HUES64 (cell line): ENCODE measurements at regions not wholly inside any gene's neighbourhood (a gene's known extent, or its start where the extent isn't known, plus 50 kb on each side); places are given as distances from the start of the nearest gene placed in this dataset.

ENCODE experiments used
- H3K27ac ChIP-seq: 2 replicates; pipeline ENCODE4 v1.7.0; 2013; ENCODE audit warnings: low read depth, low read length, inconsistent platforms
- H3K27me3 ChIP-seq: 2 replicates; pipeline ENCODE4 v1.6.1; 2013; ENCODE audit warnings: mild to moderate bottlenecking, low read length; ENCODE audit not compliant: insufficient read depth
- H3K36me3 ChIP-seq: 2 replicates; pipeline ENCODE4 v1.6.1; 2013; ENCODE audit warnings: mild to moderate bottlenecking, low read length; ENCODE audit not compliant: insufficient read depth
- H3K4me1 ChIP-seq: 2 replicates; pipeline ENCODE4 v1.6.1; 2013; ENCODE audit warnings: mild to moderate bottlenecking, low read length, moderate library complexity; ENCODE audit not compliant: insufficient read depth
- H3K4me3 ChIP-seq: 2 replicates; pipeline ENCODE4 v1.5.1; 2013; ENCODE audit warnings: mild to moderate bottlenecking, low read length, moderate library complexity
- H3K9ac ChIP-seq: 2 replicates; pipeline ENCODE4 v1.6.1; 2013; ENCODE audit warnings: mild to moderate bottlenecking, low read depth, low read length
- H3K9me3 ChIP-seq: 2 replicates; pipeline ENCODE4 v1.6.1; 2013; ENCODE audit warnings: low read depth, low read length; ENCODE audit not compliant: insufficient read depth
- WGBS: fragments of 150-250, 120-280 bp; methylation state at CpG from one replicate; pipeline ENCODE4 v1.1.7; 2013; ENCODE audit warnings: missing lambda C conversion rate; 5-methylcytosine and 5-hydroxymethylcytosine counted together

- Histone ChIP-seq H3K36me3 (no peaks in the 10 kb centered on the region), H3K4me1 (no peaks in the 10 kb centered on the region), H3K27ac (no peak overlapping the region), H3K9me3 (no peaks in the 10 kb centered on the region), H3K9ac (no peak overlapping the region), H3K27me3 (no peaks in the 10 kb centered on the region), H3K4me3 (no peak overlapping the region)
- 88% methylated on average over 13 of the region's 13 CpGs for WGBS
Observed at GRCh38 chr6:15804164-15805154, 141.6 kb upstream of the DTNBP1 start.

- H3K4me1 ChIP-seq: no peaks in the 10 kb centered on the region
- H3K4me3 ChIP-seq: no peak overlapping the region
- WGBS: 93% methylated on average over 3 of the region's 5 CpGs
- H3K27me3 ChIP-seq: no peaks in the 10 kb centered on the region
- H3K36me3 ChIP-seq: no peaks in the 10 kb centered on the region
- H3K9me3 ChIP-seq: peaks cover 9% of the 10 kb centered on the region
- no peak overlapping the region for H3K9ac ChIP-seq
- no peak overlapping the region for H3K27ac ChIP-seq
Observed at GRCh38 chr6:15802466-15802865, 139.6 kb upstream of the DTNBP1 start.

- H3K9ac ChIP-seq: no peak overlapping the region
- peaks cover 11% of the 10 kb centered on the region for H3K9me3 ChIP-seq
- 91% methylated on average over 6 of the region's 7 CpGs for WGBS
- no peak overlapping the region for H3K4me3 ChIP-seq
- H3K4me1 ChIP-seq: no peaks in the 10 kb centered on the region
- no peaks in the 10 kb centered on the region for H3K36me3 ChIP-seq
- no peaks in the 10 kb centered on the region for H3K27me3 ChIP-seq
- H3K27ac ChIP-seq: no peak overlapping the region
Observed at GRCh38 chr6:15801912-15802311, 139.1 kb upstream of the DTNBP1 start.

- Histone ChIP-seq H3K27ac (no peak overlapping the region), H3K27me3 (no peaks in the 10 kb centered on the region), H3K4me1 (no peaks in the 10 kb centered on the region), H3K36me3 (no peaks in the 10 kb centered on the region), H3K9ac (no peak overlapping the region), H3K9me3 (peaks cover 11% of the 10 kb centered on the region), H3K4me3 (no peak overlapping the region)
- 92% methylated on average over 11 of the region's 11 CpGs for WGBS
Observed at GRCh38 chr6:15800841-15801617, 138.2 kb upstream of the DTNBP1 start.

GRCh38 chr6:15798533-15799255 lies 135.9 kb upstream of the DTNBP1 start:
- Histone ChIP-seq H3K36me3 (no peaks in the 10 kb centered on the region), H3K4me3 (no peak overlapping the region), H3K27ac (no peak overlapping the region), H3K9me3 (peaks cover 11% of the 10 kb centered on the region), H3K27me3 (no peaks in the 10 kb centered on the region), H3K4me1 (no peaks in the 10 kb centered on the region), H3K9ac (no peak overlapping the region)
- 82% methylated on average over 2 of the region's 2 CpGs for WGBS

- WGBS: 91% methylated on average over 5 of the region's 5 CpGs
- H3K9me3 ChIP-seq: peaks cover 11% of the 10 kb centered on the region
- no peaks in the 10 kb centered on the region for H3K36me3 ChIP-seq
- H3K27me3 ChIP-seq: no peaks in the 10 kb centered on the region
- H3K9ac ChIP-seq: no peak overlapping the region
- no peak overlapping the region for H3K4me3 ChIP-seq
- H3K27ac ChIP-seq: no peak overlapping the region
- no peaks in the 10 kb centered on the region for H3K4me1 ChIP-seq
Observed at GRCh38 chr6:15796844-15797243, 134.0 kb upstream of the DTNBP1 start.

GRCh38 chr6:15796130-15796771 lies 133.4 kb upstream of the DTNBP1 start:
- Histone ChIP-seq H3K27ac (no peak overlapping the region), H3K4me3 (no peak overlapping the region), H3K27me3 (no peaks in the 10 kb centered on the region), H3K36me3 (no peaks in the 10 kb centered on the region), H3K9ac (no peak overlapping the region), H3K9me3 (peaks cover 11% of the 10 kb centered on the region), H3K4me1 (no peaks in the 10 kb centered on the region)
- 91% methylated on average over 7 of the region's 7 CpGs for WGBS

- H3K27ac ChIP-seq: no peak overlapping the region
- no peaks in the 10 kb centered on the region for H3K27me3 ChIP-seq
- H3K9ac ChIP-seq: no peak overlapping the region
- H3K9me3 ChIP-seq: peaks cover 11% of the 10 kb centered on the region
- no peak overlapping the region for H3K4me3 ChIP-seq
- H3K36me3 ChIP-seq: no peaks in the 10 kb centered on the region
- H3K4me1 ChIP-seq: no peaks in the 10 kb centered on the region
Observed at GRCh38 chr6:15793826-15794225, 131.0 kb upstream of the DTNBP1 start.

- Histone ChIP-seq H3K9ac (no peak overlapping the region), H3K27me3 (no peaks in the 10 kb centered on the region), H3K4me1 (no peaks in the 10 kb centered on the region), H3K27ac (no peak overlapping the region), H3K36me3 (no peaks in the 10 kb centered on the region), H3K4me3 (no peak overlapping the region), H3K9me3 (peaks cover 8% of the 10 kb centered on the region)
- WGBS: 76% methylated on average over 4 of the region's 4 CpGs
Observed at GRCh38 chr6:15793288-15793687, 130.5 kb upstream of the DTNBP1 start.

- H3K4me1 ChIP-seq: no peaks in the 10 kb centered on the region
- peaks cover 4% of the 10 kb centered on the region; the same call in 1 of the 2 replicates for H3K9me3 ChIP-seq
- H3K27ac ChIP-seq: no peak overlapping the region
- no peaks in the 10 kb centered on the region for H3K36me3 ChIP-seq
- no peaks in the 10 kb centered on the region for H3K27me3 ChIP-seq
- no peak overlapping the region for H3K4me3 ChIP-seq
- no peak overlapping the region for H3K9ac ChIP-seq
Observed at GRCh38 chr6:15792842-15793241, 130.0 kb upstream of the DTNBP1 start.
